ENCODE measurements at regions not wholly inside any gene's neighbourhood (a gene's known extent, or its start where the extent isn't known, plus 50 kb on each side); places are given as distances from the start of the nearest gene placed in this dataset.

GRCh38 chrX:99398545-99398944, 1011.5 kb downstream of the PCDH19 start:
- no peak for DNase-seq
- H3K9me3 Mint-ChIP-seq: no peaks in the 10 kb centered on the region
- Histone ChIP-seq H3K79me2 (ENCODE audit: insufficient read depth, low read length) (no peaks in the 10 kb centered on the region), H2AFZ (ENCODE audit: low read length) (no peak overlapping the region), H3T11ph (ENCODE audit: low read length) (no peak overlapping the region), H3K14ac (ENCODE audit: insufficient read depth, low read length) (no peak overlapping the region), H3K4me1 (ENCODE audit: insufficient read depth, low read length) (no peaks in the 10 kb centered on the region), H2AK5ac (ENCODE audit: insufficient read length, low read length) (no peak overlapping the region), H3K79me1 (ENCODE audit: insufficient read depth, low read depth, low read length, poor library complexity, severe bottlenecking) (no peaks in the 10 kb centered on the region), H2BK20ac (ENCODE audit: low read depth, low read length, poor library complexity, severe bottlenecking) (no peak overlapping the region), H4K8ac (replicated peaks; ENCODE audit: insufficient read length, low read depth, low read length) (no peak overlapping the region), H3K23me2 (ENCODE audit: insufficient read length, low read depth, low read length, poor library complexity, severe bottlenecking) (no peaks in the 10 kb centered on the region), H3K27me3 (ENCODE audit: insufficient read depth, low read length) (no peaks in the 10 kb centered on the region), H3K18ac (ENCODE audit: insufficient read length, low read depth, low read length) (no peak overlapping the region), H4K91ac (ENCODE audit: insufficient read length, low read depth, low read length) (no peak overlapping the region), H3K56ac (ENCODE audit: insufficient read length, low read depth, low read length) (no peak overlapping the region), H2BK120ac (ENCODE audit: low read depth, low read length, poor library complexity, severe bottlenecking) (no peak overlapping the region), H4K5ac (ENCODE audit: insufficient read length, low read depth, low read length) (no peak overlapping the region), H3K9ac (ENCODE audit: extremely low read depth, insufficient read length, low read length) (no peak overlapping the region), H4K20me1 (ENCODE audit: control insufficient read depth, insufficient read depth, insufficient read length) (no peaks in the 10 kb centered on the region), H3K27ac (ENCODE audit: insufficient read length, low read depth, low read length) (no peak overlapping the region), H2BK15ac (ENCODE audit: low read depth, low read length) (no peak overlapping the region), H3K23ac (ENCODE audit: insufficient read length, low read depth, low read length) (no peak overlapping the region), H2BK5ac (ENCODE audit: insufficient read length, low read length) (no peak overlapping the region), H3K4me2 (ENCODE audit: insufficient read depth, insufficient read length, low read length) (no peak overlapping the region), H3K4ac (ENCODE audit: low read depth, low read length) (no peak overlapping the region), H2BK12ac (ENCODE audit: insufficient read length, low read depth, low read length) (no peak overlapping the region), H3K9me3 (ENCODE audit: control insufficient read depth, low read depth, low read length) (no peaks in the 10 kb centered on the region)
- no CpG with 5 or more reads among the region's 3 CpGs for WGBS (ENCODE audit: extremely low coverage, insufficient read length, low lambda C conversion rate)
- H3K27me3 Mint-ChIP-seq (ENCODE audit: low read depth): no peaks in the 10 kb centered on the region
- no peak overlapping the region for H3K27ac Mint-ChIP-seq
- H3K4me3 Mint-ChIP-seq: no peak overlapping the region
- TF ChIP-seq CTCF (conservative IDR thresholded peaks at IDR 0.05): no peak
- no peaks in the 10 kb centered on the region for H3K36me3 Mint-ChIP-seq (ENCODE audit: insufficient read depth in 1 of 3, low read depth in 3 of 3)
- peaks cover 4 to 8% of the 10 kb centered on the region in 2 experiments for H3K4me1 Mint-ChIP-seq

Measured in H9 (cell line).